ENCODE measurements at regions not wholly inside any gene's neighbourhood (a gene's known extent, or its start where the extent isn't known, plus 50 kb on each side); places are given as distances from the start of the nearest gene placed in this dataset.

- FAIRE-seq: no peak
- DNase-seq (ENCODE audit: insufficient read length, low spot score): no peak
These were observed 1329.5 kb upstream of the B3GALT2 start for GRCh38 chr1:194515916-194516315.

GRCh38 chr1:194512957-194513356 is 1326.5 kb upstream of the B3GALT2 start:
- no peak for DNase-seq (ENCODE audit: insufficient read length, low spot score)
- FAIRE-seq: no peak

- no peak for FAIRE-seq
- DNase-seq (ENCODE audit: insufficient read length, low spot score): no peak
These were observed 1325.9 kb upstream of the B3GALT2 start for GRCh38 chr1:194512345-194512744.

GRCh38 chr1:194503209-194503608 is 1316.8 kb upstream of the B3GALT2 start:
- DNase-seq (ENCODE audit: insufficient read length, low spot score) (no peak), FAIRE-seq (no peak)

GRCh38 chr1:194495434-194495833 is 1309.0 kb upstream of the B3GALT2 start:
- DNase-seq (ENCODE audit: insufficient read length, low spot score) (no peak), FAIRE-seq (no peak)

GRCh38 chr1:194487172-194487571 is 1300.8 kb upstream of the B3GALT2 start:
- DNase-seq (ENCODE audit: insufficient read length, low spot score) (no peak), FAIRE-seq (no peak)

GRCh38 chr1:194485432-194485831 is 1299.0 kb upstream of the B3GALT2 start:
- DNase-seq (ENCODE audit: insufficient read length, low spot score) (no peak), FAIRE-seq (no peak)

- DNase-seq (ENCODE audit: insufficient read length, low spot score) (no peak), FAIRE-seq (no peak)
These were observed 1292.3 kb upstream of the B3GALT2 start for GRCh38 chr1:194478731-194479130.

- no peak for FAIRE-seq
These were observed 1291.5 kb upstream of the B3GALT2 start for GRCh38 chr1:194477908-194478307.

GRCh38 chr1:194476872-194477271 is 1290.5 kb upstream of the B3GALT2 start:
- no peak for FAIRE-seq

More at GRCh38 chr1:194477908-194478307, 1291.5 kb upstream of the B3GALT2 start:
- no peak for DNase-seq (ENCODE audit: insufficient read length, low spot score)

GRCh38 chr1:194476351-194476750 is 1289.9 kb upstream of the B3GALT2 start:
- FAIRE-seq: no peak
- DNase-seq (ENCODE audit: insufficient read length, low spot score): no peak

More at GRCh38 chr1:194476872-194477271, 1290.5 kb upstream of the B3GALT2 start:
- no peak for DNase-seq (ENCODE audit: insufficient read length, low spot score)

- FAIRE-seq: no peak
- DNase-seq (ENCODE audit: insufficient read length, low spot score): no peak
These were observed 1288.3 kb upstream of the B3GALT2 start for GRCh38 chr1:194474701-194475100.

- DNase-seq (ENCODE audit: insufficient read length, low spot score) (no peak), FAIRE-seq (no peak)
These were observed 1287.4 kb upstream of the B3GALT2 start for GRCh38 chr1:194473766-194474165.

- no peak for FAIRE-seq
These were observed 1282.9 kb upstream of the B3GALT2 start for GRCh38 chr1:194469282-194469681.

GRCh38 chr1:194466706-194467105 is 1280.3 kb upstream of the B3GALT2 start:
- FAIRE-seq: no peak
- DNase-seq (ENCODE audit: insufficient read length, low spot score): no peak

More at GRCh38 chr1:194469282-194469681, 1282.9 kb upstream of the B3GALT2 start:
- no peak for DNase-seq (ENCODE audit: insufficient read length, low spot score)

- DNase-seq (ENCODE audit: insufficient read length, low spot score) (no peak), FAIRE-seq (no peak)
These were observed 1261.2 kb upstream of the B3GALT2 start for GRCh38 chr1:194447636-194448035.

GRCh38 chr1:194445244-194445643 is 1258.8 kb upstream of the B3GALT2 start:
- FAIRE-seq (no peak), DNase-seq (ENCODE audit: insufficient read length, low spot score) (no peak)

- FAIRE-seq: no peak
These were observed 1256.6 kb upstream of the B3GALT2 start for GRCh38 chr1:194442901-194443575.

GRCh38 chr1:194437135-194437534 is 1250.7 kb upstream of the B3GALT2 start:
- DNase-seq (ENCODE audit: insufficient read length, low spot score) (no peak), FAIRE-seq (no peak)

More at GRCh38 chr1:194442901-194443575, 1256.6 kb upstream of the B3GALT2 start:
- no peak for DNase-seq (ENCODE audit: insufficient read length, low spot score)

GRCh38 chr1:194431121-194431520 is 1244.7 kb upstream of the B3GALT2 start:
- FAIRE-seq (no peak), DNase-seq (ENCODE audit: insufficient read length, low spot score) (no peak)

GRCh38 chr1:194420706-194421105 is 1234.3 kb upstream of the B3GALT2 start:
- DNase-seq (ENCODE audit: insufficient read length, low spot score) (no peak), FAIRE-seq (no peak)

GRCh38 chr1:194419721-194420120 is 1233.3 kb upstream of the B3GALT2 start:
- no peak for DNase-seq (ENCODE audit: insufficient read length, low spot score)
- no peak for FAIRE-seq

- FAIRE-seq (no peak), DNase-seq (ENCODE audit: insufficient read length, low spot score) (no peak)
These were observed 1224.3 kb upstream of the B3GALT2 start for GRCh38 chr1:194410756-194411155.

Data from GM19239 (cell line).